HG03060 (cell line): ENCODE measurements at regions not wholly inside any gene's neighbourhood (a gene's known extent, or its start where the extent isn't known, plus 50 kb on each side); places are given as distances from the start of the nearest gene placed in this dataset.

Source experiments
- ATAC-seq: cut with Tn5 transposase; IDR thresholded peaks from one replicate; pipeline ENCODE4 v1.9.1; 2021; ENCODE audit warnings: low read depth, moderate number of reproducible peaks; ENCODE audit not compliant: unreplicated experiment

GRCh38 chr4:90007494-90008167 lies 113.0 kb downstream of the MMRN1 start:
- no peak for ATAC-seq

- ATAC-seq, result no peak
Observed at GRCh38 chr4:90012918-90013317, 114.3 kb upstream of the CCSER1 start.

- ATAC-seq, result no peak
Observed at GRCh38 chr4:90024519-90024918, 102.7 kb upstream of the CCSER1 start.

GRCh38 chr4:90025248-90025647 lies 101.9 kb upstream of the CCSER1 start:
- no peak for ATAC-seq

GRCh38 chr4:90027565-90027964 lies 99.6 kb upstream of the CCSER1 start:
- peak; percentile 87 for ATAC-seq

- no peak for ATAC-seq
Observed at GRCh38 chr4:90028460-90028859, 98.7 kb upstream of the CCSER1 start.

- ATAC-seq, result no peak
Observed at GRCh38 chr4:90030202-90030601, 97.0 kb upstream of the CCSER1 start.

GRCh38 chr4:90030953-90031352 lies 96.2 kb upstream of the CCSER1 start:
- ATAC-seq, result no peak

- no peak for ATAC-seq
Observed at GRCh38 chr4:90039122-90039521, 88.1 kb upstream of the CCSER1 start.

- ATAC-seq, result no peak
Observed at GRCh38 chr4:90051999-90052398, 75.2 kb upstream of the CCSER1 start.

- no peak for ATAC-seq
Observed at GRCh38 chr4:90057091-90057490, 70.1 kb upstream of the CCSER1 start.

- no peak for ATAC-seq
Observed at GRCh38 chr4:90060039-90060438, 67.2 kb upstream of the CCSER1 start.

- ATAC-seq, result no peak
Observed at GRCh38 chr4:90061881-90062280, 65.3 kb upstream of the CCSER1 start.

GRCh38 chr4:90064196-90064595 lies 63.0 kb upstream of the CCSER1 start:
- no peak for ATAC-seq

- no peak for ATAC-seq
Observed at GRCh38 chr4:90069151-90069550, 58.0 kb upstream of the CCSER1 start.

GRCh38 chr4:90071289-90072235 lies 55.6 kb upstream of the CCSER1 start:
- peak; percentile 46 for ATAC-seq

- ATAC-seq, result no peak
Observed at GRCh38 chr4:90074322-90074886, 52.8 kb upstream of the CCSER1 start.
